ENCODE measurements at regions not wholly inside any gene's neighbourhood (a gene's known extent, or its start where the extent isn't known, plus 50 kb on each side); places are given as distances from the start of the nearest gene placed in this dataset.
"Not testable (repeated sequence)": the region's sequence is repeated elsewhere in the genome, so short reads cannot be mapped to it uniquely, and the experiment has no call there.

DNA sequence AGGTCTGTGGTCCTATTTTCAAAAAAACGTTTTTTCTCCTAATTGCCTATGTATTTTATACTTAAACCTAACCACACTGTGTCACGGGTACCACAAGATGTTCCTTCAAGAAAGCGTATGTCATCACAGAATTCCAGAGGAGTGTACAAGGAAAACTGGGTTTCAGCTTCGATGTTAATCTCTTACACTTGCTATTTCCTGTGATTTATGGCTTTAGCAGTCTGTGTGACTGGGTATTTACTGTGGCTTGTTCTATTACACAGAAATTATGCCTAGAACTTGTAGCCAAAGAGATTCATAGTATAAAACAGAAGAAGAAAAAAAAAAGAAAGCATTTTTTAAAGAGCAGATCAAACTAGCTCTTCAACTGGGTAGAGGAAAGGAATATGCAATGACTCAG, 371.1 kb upstream of the FOLH1 start:
- DNase-seq (ENCODE audit: low spot score in 2 of 2); H3K27ac ChIP-seq; H3K36me3 ChIP-seq; H3K27me3 ChIP-seq; H3K4me3 ChIP-seq; H3K9me3 ChIP-seq; H3K4me1 ChIP-seq: not testable (repeated sequence)
- 54 to 56% methylated on average over 4 of the region's 4 CpGs for WGBS, 2 donors

GRCh38 chr11:49585495-49585894, 366.7 kb upstream of the OR4C13 start:
- not testable (repeated sequence) for H3K27me3 ChIP-seq; H3K4me1 ChIP-seq; H3K4me3 ChIP-seq; H3K36me3 ChIP-seq; H3K9me3 ChIP-seq; H3K27ac ChIP-seq; DNase-seq (ENCODE audit: low spot score in 2 of 2)
- WGBS, 2 donors: 59 to 66% methylated on average over 2 of the region's 2 CpGs

GRCh38 chr11:49608892-49609291, 343.3 kb upstream of the OR4C13 start:
- not testable (repeated sequence) for DNase-seq (ENCODE audit: low spot score in 2 of 2); H3K27ac ChIP-seq; H3K27me3 ChIP-seq; H3K4me3 ChIP-seq; H3K36me3 ChIP-seq; H3K4me1 ChIP-seq; H3K9me3 ChIP-seq

DNA sequence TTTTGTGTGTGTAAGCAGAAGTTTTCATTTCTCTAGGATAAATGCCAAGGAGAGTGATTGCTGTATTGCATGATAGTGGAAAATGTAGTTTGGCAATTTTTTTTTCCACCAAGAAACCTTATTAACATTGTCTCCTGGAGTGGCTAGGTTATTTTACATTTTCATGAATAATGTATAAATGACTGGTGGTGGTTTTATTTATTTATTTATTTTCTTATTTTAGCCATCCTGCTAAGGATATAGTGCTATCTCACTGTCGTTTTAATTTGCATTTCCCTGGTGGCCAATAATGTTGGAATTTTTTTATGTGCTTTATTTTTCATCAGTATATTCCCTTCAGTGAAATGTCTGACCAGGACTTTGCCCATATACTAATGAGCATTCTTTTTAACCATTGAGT, 328.3 kb upstream of the OR4C13 start:
- not testable (repeated sequence) for H3K27me3 ChIP-seq
- WGBS, 2 donors: 31 to 47% methylated on average over 1 of the region's 1 CpG

GRCh38 chr11:49670705-49671104, 281.5 kb upstream of the OR4C13 start:
- H3K9me3 ChIP-seq; H3K27ac ChIP-seq; H3K4me3 ChIP-seq; H3K27me3 ChIP-seq; H3K4me1 ChIP-seq; H3K36me3 ChIP-seq; DNase-seq (ENCODE audit: low spot score in 2 of 2): not testable (repeated sequence)
- WGBS, 2 donors: 79 to 84% methylated on average over 2 of the region's 2 CpGs

More for the DNA sequence above, 328.3 kb upstream of the OR4C13 start:
- not testable (repeated sequence) for H3K36me3 ChIP-seq; H3K9me3 ChIP-seq; H3K4me1 ChIP-seq; H3K4me3 ChIP-seq; DNase-seq (ENCODE audit: low spot score in 2 of 2); H3K27ac ChIP-seq

DNA sequence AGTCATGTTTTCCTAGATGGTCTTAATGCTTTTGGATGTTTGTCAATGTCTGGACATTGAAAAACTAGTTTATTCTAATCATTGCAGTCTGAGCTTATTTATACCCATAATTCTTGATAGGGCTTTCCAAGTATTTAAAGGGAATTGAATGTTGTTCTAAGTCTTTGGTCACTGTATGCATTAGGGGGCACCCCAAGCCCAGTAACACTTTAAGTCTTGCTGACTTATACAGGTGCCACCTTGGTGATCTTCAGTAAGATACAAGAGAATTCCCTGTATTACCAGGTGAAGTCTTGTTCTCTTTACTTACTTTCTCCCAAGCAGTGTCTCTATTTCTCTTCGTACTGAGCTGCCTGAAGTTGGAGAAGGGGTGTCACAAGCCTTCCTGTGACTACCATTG, 250.1 kb upstream of the OR4C13 start:
- H3K4me1 ChIP-seq; H3K27me3 ChIP-seq; H3K27ac ChIP-seq; H3K36me3 ChIP-seq; H3K4me3 ChIP-seq; DNase-seq (ENCODE audit: low spot score in 2 of 2); H3K9me3 ChIP-seq: not testable (repeated sequence)
- whole genome bisulfite sequencing, 2 donors: 47 to 48% methylated on average over 1 of the region's 1 CpG

GRCh38 chr11:49750447-49750846, 201.7 kb upstream of the OR4C13 start:
- not testable (repeated sequence) for H3K27ac ChIP-seq, H3K9me3 ChIP-seq, H3K36me3 ChIP-seq, H3K27me3 ChIP-seq, H3K4me1 ChIP-seq, H3K4me3 ChIP-seq
- peak in 1 of 2 donors; percentile 4 for DNase-seq (ENCODE audit: low spot score in 2 of 2)
- 58 to 70% methylated on average over 2 of the region's 2 CpGs for WGBS, 2 donors

GRCh38 chr11:49750960-49751359, 201.2 kb upstream of the OR4C13 start:
- DNase-seq (ENCODE audit: low spot score in 2 of 2); H3K36me3 ChIP-seq; H3K27ac ChIP-seq; H3K4me3 ChIP-seq; H3K9me3 ChIP-seq; H3K4me1 ChIP-seq; H3K27me3 ChIP-seq: not testable (repeated sequence)

- H3K27me3 ChIP-seq; H3K4me1 ChIP-seq; H3K9me3 ChIP-seq; H3K4me3 ChIP-seq; DNase-seq (ENCODE audit: low spot score in 2 of 2); H3K27ac ChIP-seq; H3K36me3 ChIP-seq: not testable (repeated sequence)
- 91 to 93% methylated on average over 15 to 20 of the region's 20 CpGs for WGBS, 2 donors
Measured at GRCh38 chr11:49780791-49781190, 171.4 kb upstream of the OR4C13 start.

DNA sequence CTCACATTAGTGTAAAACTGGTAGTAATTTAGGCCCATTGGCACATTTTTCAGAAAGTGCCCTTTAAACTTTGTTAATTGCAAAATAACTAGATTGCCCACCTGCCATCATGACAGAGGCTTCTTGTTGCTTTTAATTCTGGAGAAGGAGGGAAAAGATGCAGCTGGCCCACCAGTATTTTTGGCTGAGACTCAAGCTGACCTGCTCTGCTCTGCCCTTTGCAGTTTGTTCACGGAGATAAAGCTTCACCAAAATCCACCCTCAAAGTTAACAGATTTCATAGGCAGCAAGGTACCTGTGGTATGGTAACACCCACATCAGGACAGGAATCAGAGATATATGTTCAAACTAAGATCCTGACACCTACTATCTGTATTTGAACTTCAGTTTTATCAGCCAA, 170.2 kb upstream of the OR4C13 start:
- DNase-seq (ENCODE audit: low spot score in 2 of 2); H3K4me3 ChIP-seq; H3K27me3 ChIP-seq; H3K27ac ChIP-seq; H3K9me3 ChIP-seq; H3K4me1 ChIP-seq; H3K36me3 ChIP-seq: not testable (repeated sequence)
- 56 to 88% methylated on average over 1 of the region's 1 CpG for WGBS, 2 donors

GRCh38 chr11:49783841-49784240, 168.3 kb upstream of the OR4C13 start:
- not testable (repeated sequence) for H3K9me3 ChIP-seq; H3K36me3 ChIP-seq; H3K27ac ChIP-seq; H3K4me3 ChIP-seq; H3K4me1 ChIP-seq; H3K27me3 ChIP-seq; DNase-seq (ENCODE audit: low spot score in 2 of 2)
- WGBS, 2 donors: 78 to 90% methylated on average over 4 of the region's 6 CpGs

- H3K36me3 ChIP-seq; H3K9me3 ChIP-seq; H3K27ac ChIP-seq; DNase-seq (ENCODE audit: low spot score in 2 of 2); H3K4me3 ChIP-seq; H3K4me1 ChIP-seq; H3K27me3 ChIP-seq: not testable (repeated sequence)
- WGBS, 2 donors: 32 to 47% methylated on average over 2 of the region's 2 CpGs
Measured at GRCh38 chr11:49789787-49790186, 162.4 kb upstream of the OR4C13 start.

GRCh38 chr11:49798206-49798837, 153.9 kb upstream of the OR4C13 start:
- not testable (repeated sequence) for H3K27ac ChIP-seq; H3K4me1 ChIP-seq; H3K27me3 ChIP-seq; DNase-seq (ENCODE audit: low spot score in 2 of 2); H3K4me3 ChIP-seq; H3K9me3 ChIP-seq; H3K36me3 ChIP-seq
- 86% methylated on average over 27 of the region's 39 CpGs; no CpG with 5 or more reads in 1 of the 2 donors for WGBS, 2 donors

GRCh38 chr11:49817705-49818430, 134.3 kb upstream of the OR4C13 start:
- H3K4me3 ChIP-seq; H3K36me3 ChIP-seq; H3K27ac ChIP-seq; H3K27me3 ChIP-seq; H3K4me1 ChIP-seq; DNase-seq (ENCODE audit: low spot score in 2 of 2): not testable (repeated sequence)
- 90 to 94% methylated on average over 41 to 43 of the region's 43 CpGs for WGBS, 2 donors
- H3K9me3 ChIP-seq: peaks cover 0 to 15% (median 0%) of the 10 kb centered on the region in 4 donors
